Stimulated activated naive B cell treated with anti-CD40 and anti-IgM and Interleukin-4, amounts not matched to agents 10 μg/mL and 1 μg/mL and 100 μg/mL, for 72 hours (primary cell): ENCODE measurements at regions not wholly inside any gene's neighbourhood (a gene's known extent, or its start where the extent isn't known, plus 50 kb on each side); places are given as distances from the start of the nearest gene placed in this dataset.
"Not testable (repeated sequence)": the region's sequence is repeated elsewhere in the genome, so short reads cannot be mapped to it uniquely, and the experiment has no call there.

Experiments
- ATAC-seq, 2 donors: fragments of 150-1000 bp; cut with Tn5 transposase; replicated peaks; 2 replicates each; pipeline ENCODE4 v1.10.0; 2021; ENCODE audit warnings: moderate library complexity in 1 of 2
- DNase-seq: peaks from one replicate; pipeline ENCODE4 v3.0.0; 2021
- H3K27ac Mint-ChIP-seq: one replicate; pipeline ENCODE4 v1.8.0; 2022; ENCODE audit warnings: mild to moderate bottlenecking, mixed read lengths
- H3K27me3 Mint-ChIP-seq, 2 donors: one replicate each; pipeline ENCODE4 v1.8.0; 2022; ENCODE audit warnings: mixed read lengths in 2 of 2
- H3K36me3 Mint-ChIP-seq, 2 donors: one replicate each; pipeline ENCODE4 v1.8.0; 2022; ENCODE audit warnings: mixed read lengths in 2 of 2, mild to moderate bottlenecking in 1 of 2
- H3K4me1 Mint-ChIP-seq, 2 donors: one replicate each; pipeline ENCODE4 v1.8.0; 2022; ENCODE audit warnings: mixed read lengths in 2 of 2, mild to moderate bottlenecking in 1 of 2
- H3K4me3 Mint-ChIP-seq, 2 donors: one replicate each; pipeline ENCODE4 v1.8.0; 2022; ENCODE audit warnings: mild to moderate bottlenecking in 2 of 2, mixed read lengths in 2 of 2, moderate library complexity in 1 of 2
- H3K9me3 Mint-ChIP-seq, 2 donors: one replicate each; pipeline ENCODE4 v1.8.0; 2022; ENCODE audit warnings: mixed read lengths in 2 of 2, mild to moderate bottlenecking in 1 of 2

- Mint-ChIP-seq H3K9me3 (peaks cover 12 to 20% of the 10 kb centered on the region in 2 donors), H3K27ac (no peak overlapping the region), H3K4me3 (no peak overlapping the region), H3K27me3 (peaks cover 6 to 13% of the 10 kb centered on the region in 2 donors), H3K36me3 (no peaks in the 10 kb centered on the region), H3K4me1 (no peaks in the 10 kb centered on the region)
- no peak for DNase-seq
- ATAC-seq, result peak; percentile 42 to 53
Observed at GRCh38 chr11:116030697-116031331, 526.6 kb upstream of the CADM1 start.

- Mint-ChIP-seq H3K9me3 (peaks cover 15 to 23% of the 10 kb centered on the region in 2 donors), H3K27me3 (peaks cover 6 to 19% of the 10 kb centered on the region in 2 donors)
- not testable (repeated sequence) for H3K4me3 Mint-ChIP-seq, ATAC-seq, H3K27ac Mint-ChIP-seq, H3K36me3 Mint-ChIP-seq, DNase-seq, H3K4me1 Mint-ChIP-seq
Observed at GRCh38 chr11:116028506-116028905, 524.3 kb upstream of the CADM1 start.

- no peak overlapping the region for H3K4me3 Mint-ChIP-seq
- no peak for DNase-seq
- no peak overlapping the region for H3K27ac Mint-ChIP-seq
- H3K9me3 Mint-ChIP-seq, result peaks cover 0 to 2% of the 10 kb centered on the region in 2 donors
- peaks cover 0 to 1% of the 10 kb centered on the region in 2 donors for H3K27me3 Mint-ChIP-seq
- no peaks in the 10 kb centered on the region for H3K36me3 Mint-ChIP-seq
- H3K4me1 Mint-ChIP-seq, result peaks cover 0 to 4% of the 10 kb centered on the region in 2 donors
- no peak for ATAC-seq
Observed at GRCh38 chr11:115999437-115999836, 495.2 kb upstream of the CADM1 start.

GRCh38 chr11:115996808-115997188 is 492.6 kb upstream of the CADM1 start:
- Mint-ChIP-seq H3K36me3 (no peaks in the 10 kb centered on the region), H3K9me3 (peaks cover 0 to 2% of the 10 kb centered on the region in 2 donors), H3K27ac (peak overlapping the region; percentile 6), H3K4me3 (no peak overlapping the region), H3K4me1 (peaks cover 0 to 4% of the 10 kb centered on the region in 2 donors), H3K27me3 (peaks cover 0 to 4% of the 10 kb centered on the region in 2 donors)
- DNase-seq (no peak), ATAC-seq (peak; percentile 40 to 48)

- Mint-ChIP-seq H3K36me3 (no peaks in the 10 kb centered on the region), H3K27me3 (peaks cover 0 to 4% of the 10 kb centered on the region in 2 donors), H3K27ac (peak overlapping the region; percentile 6), H3K4me1 (peaks cover 0 to 4% of the 10 kb centered on the region in 2 donors), H3K4me3 (no peak overlapping the region), H3K9me3 (peaks cover 0 to 2% of the 10 kb centered on the region in 2 donors)
- no peak for DNase-seq
- peak; percentile 79 to 83 for ATAC-seq
Observed at GRCh38 chr11:115996125-115996807, 492.1 kb upstream of the CADM1 start.

- H3K9me3 Mint-ChIP-seq, result peaks cover 0 to 4% of the 10 kb centered on the region in 2 donors
- ATAC-seq, result no peak
- no peak for DNase-seq
- no peak overlapping the region for H3K27ac Mint-ChIP-seq
- H3K36me3 Mint-ChIP-seq, result no peaks in the 10 kb centered on the region
- no peak overlapping the region for H3K4me3 Mint-ChIP-seq
- peaks cover 0 to 8% of the 10 kb centered on the region in 2 donors for H3K27me3 Mint-ChIP-seq
- peaks cover 0 to 4% of the 10 kb centered on the region in 2 donors for H3K4me1 Mint-ChIP-seq
Observed at GRCh38 chr11:115993590-115993989, 489.4 kb upstream of the CADM1 start.

GRCh38 chr11:115990004-115990447 is 485.8 kb upstream of the CADM1 start:
- ATAC-seq, result no peak
- no peak overlapping the region for H3K27ac Mint-ChIP-seq

GRCh38 chr11:115985896-115986295 is 481.7 kb upstream of the CADM1 start:
- H3K4me3 Mint-ChIP-seq, result no peak overlapping the region
- peaks cover 0 to 3% of the 10 kb centered on the region in 2 donors for H3K27me3 Mint-ChIP-seq
- peaks cover 2 to 3% of the 10 kb centered on the region in 2 donors for H3K9me3 Mint-ChIP-seq
- H3K27ac Mint-ChIP-seq, result no peak overlapping the region
- DNase-seq, result no peak
- ATAC-seq, result no peak
- H3K36me3 Mint-ChIP-seq, result no peaks in the 10 kb centered on the region
- H3K4me1 Mint-ChIP-seq, result no peaks in the 10 kb centered on the region

More at GRCh38 chr11:115990004-115990447, 485.8 kb upstream of the CADM1 start:
- H3K4me1 Mint-ChIP-seq, result no peaks in the 10 kb centered on the region
- H3K36me3 Mint-ChIP-seq, result no peaks in the 10 kb centered on the region
- no peak for DNase-seq
- H3K4me3 Mint-ChIP-seq, result no peak overlapping the region
- H3K9me3 Mint-ChIP-seq, result peaks cover 0 to 2% of the 10 kb centered on the region in 2 donors
- peaks cover 0 to 8% of the 10 kb centered on the region in 2 donors for H3K27me3 Mint-ChIP-seq

GRCh38 chr11:115984228-115984627 is 480.0 kb upstream of the CADM1 start:
- Mint-ChIP-seq H3K36me3 (no peaks in the 10 kb centered on the region), H3K4me1 (no peaks in the 10 kb centered on the region), H3K27ac (no peak overlapping the region), H3K4me3 (no peak overlapping the region), H3K9me3 (peaks cover 0 to 3% of the 10 kb centered on the region in 2 donors), H3K27me3 (no peaks in the 10 kb centered on the region)
- DNase-seq, result no peak
- no peak for ATAC-seq

- DNase-seq (no peak), ATAC-seq (no peak)
- Mint-ChIP-seq H3K4me1 (no peaks in the 10 kb centered on the region), H3K27me3 (no peaks in the 10 kb centered on the region), H3K36me3 (no peaks in the 10 kb centered on the region), H3K4me3 (no peak overlapping the region), H3K9me3 (peaks cover 0 to 3% of the 10 kb centered on the region in 2 donors), H3K27ac (no peak overlapping the region)
Observed at GRCh38 chr11:115982666-115983065, 478.5 kb upstream of the CADM1 start.

GRCh38 chr11:115981814-115982471 is 477.7 kb upstream of the CADM1 start:
- Mint-ChIP-seq H3K27me3 (peaks cover 2 to 3% of the 10 kb centered on the region in 2 donors), H3K27ac (peak overlapping the region; percentile 32), H3K4me3 (no peak overlapping the region), H3K36me3 (no peaks in the 10 kb centered on the region), H3K4me1 (no peaks in the 10 kb centered on the region), H3K9me3 (peaks cover 0 to 3% of the 10 kb centered on the region in 2 donors)
- ATAC-seq (no peak), DNase-seq (no peak)

GRCh38 chr11:115981104-115981481 is 476.9 kb upstream of the CADM1 start:
- DNase-seq, result no peak
- no peak for ATAC-seq
- H3K4me3 Mint-ChIP-seq, result no peak overlapping the region
- no peaks in the 10 kb centered on the region for H3K4me1 Mint-ChIP-seq
- H3K36me3 Mint-ChIP-seq, result no peaks in the 10 kb centered on the region
- peaks cover 10% of the 10 kb centered on the region in 2 donors for H3K27me3 Mint-ChIP-seq
- no peak overlapping the region for H3K27ac Mint-ChIP-seq
- H3K9me3 Mint-ChIP-seq, result peaks cover 0 to 3% of the 10 kb centered on the region in 2 donors

GRCh38 chr11:115980337-115981103 is 476.3 kb upstream of the CADM1 start:
- no peaks in the 10 kb centered on the region for H3K36me3 Mint-ChIP-seq
- H3K4me3 Mint-ChIP-seq, result no peak overlapping the region
- DNase-seq (no peak), ATAC-seq (no peak)
- peaks cover 16% of the 10 kb centered on the region in 2 donors for H3K27me3 Mint-ChIP-seq
- H3K4me1 Mint-ChIP-seq, result peaks cover 2 to 4% of the 10 kb centered on the region in 2 donors
- H3K9me3 Mint-ChIP-seq, result peaks cover 0 to 3% of the 10 kb centered on the region in 2 donors
- peak overlapping the region; percentile 16 for H3K27ac Mint-ChIP-seq

- peaks cover 0 to 2% of the 10 kb centered on the region in 2 donors for H3K9me3 Mint-ChIP-seq
- no peaks in the 10 kb centered on the region for H3K36me3 Mint-ChIP-seq
- H3K27ac Mint-ChIP-seq, result no peak overlapping the region
- peaks cover 27 to 29% of the 10 kb centered on the region in 2 donors for H3K27me3 Mint-ChIP-seq
- H3K4me1 Mint-ChIP-seq, result peaks cover 2 to 7% of the 10 kb centered on the region in 2 donors
- ATAC-seq, result no peak
- no peak for DNase-seq
- H3K4me3 Mint-ChIP-seq, result no peak overlapping the region
Observed at GRCh38 chr11:115974703-115975102, 470.5 kb upstream of the CADM1 start.
